Inflammatory macrophage (primary cell): ENCODE measurements at regions not wholly inside any gene's neighbourhood (a gene's known extent, or its start where the extent isn't known, plus 50 kb on each side); places are given as distances from the start of the nearest gene placed in this dataset.
A peak's percentile ranks its signal among the peaks of the same experiment; 100 is the strongest.
"Not testable (repeated sequence)": the region's sequence is repeated elsewhere in the genome, so short reads cannot be mapped to it uniquely, and the experiment has no call there.

ENCODE experiments used
- DNase-seq, 2 donors: peaks; one replicate each; pipeline ENCODE4 v3.0.0-alpha.2; 2020 to 2022

DNA sequence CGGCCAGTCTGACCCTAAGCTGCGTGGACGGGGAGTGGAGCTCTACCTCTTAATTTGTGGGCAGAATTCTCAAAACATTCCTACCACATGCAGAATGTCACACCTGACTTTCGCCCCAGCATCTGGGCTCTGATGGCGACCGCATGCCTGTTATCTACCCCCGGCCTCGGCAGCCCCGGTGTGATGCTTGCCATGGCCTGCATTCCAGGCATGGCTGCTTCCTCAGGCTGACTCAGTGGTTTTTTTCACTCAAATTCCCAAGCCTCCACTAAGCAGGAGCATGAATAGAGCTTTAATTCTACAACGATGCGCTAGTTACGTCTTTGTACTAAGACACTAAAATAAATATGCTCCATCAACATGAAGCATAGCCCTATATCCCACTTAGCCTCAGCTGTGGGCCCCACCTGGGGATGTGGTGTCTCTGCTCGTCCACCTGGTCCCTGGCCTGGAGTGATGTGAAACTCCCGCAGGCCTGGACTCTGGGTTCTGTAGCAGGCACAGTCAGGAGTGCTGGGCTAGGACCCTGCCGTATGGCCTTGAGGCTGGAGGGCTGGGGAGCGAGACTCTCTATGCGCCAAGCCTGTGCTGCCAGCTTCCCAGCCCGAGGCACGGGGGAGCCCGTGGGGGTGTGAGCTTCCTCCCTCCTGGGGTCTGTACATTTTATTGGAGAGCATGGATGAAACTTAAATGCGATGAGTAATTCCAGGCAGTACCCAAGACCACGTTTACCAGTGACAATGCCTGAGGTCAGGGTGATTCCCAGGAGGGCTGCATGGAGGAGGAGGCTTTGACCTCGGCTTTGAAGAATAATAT is 153.2 kb downstream of the CTTN start:
- no peak for DNase-seq

DNA sequence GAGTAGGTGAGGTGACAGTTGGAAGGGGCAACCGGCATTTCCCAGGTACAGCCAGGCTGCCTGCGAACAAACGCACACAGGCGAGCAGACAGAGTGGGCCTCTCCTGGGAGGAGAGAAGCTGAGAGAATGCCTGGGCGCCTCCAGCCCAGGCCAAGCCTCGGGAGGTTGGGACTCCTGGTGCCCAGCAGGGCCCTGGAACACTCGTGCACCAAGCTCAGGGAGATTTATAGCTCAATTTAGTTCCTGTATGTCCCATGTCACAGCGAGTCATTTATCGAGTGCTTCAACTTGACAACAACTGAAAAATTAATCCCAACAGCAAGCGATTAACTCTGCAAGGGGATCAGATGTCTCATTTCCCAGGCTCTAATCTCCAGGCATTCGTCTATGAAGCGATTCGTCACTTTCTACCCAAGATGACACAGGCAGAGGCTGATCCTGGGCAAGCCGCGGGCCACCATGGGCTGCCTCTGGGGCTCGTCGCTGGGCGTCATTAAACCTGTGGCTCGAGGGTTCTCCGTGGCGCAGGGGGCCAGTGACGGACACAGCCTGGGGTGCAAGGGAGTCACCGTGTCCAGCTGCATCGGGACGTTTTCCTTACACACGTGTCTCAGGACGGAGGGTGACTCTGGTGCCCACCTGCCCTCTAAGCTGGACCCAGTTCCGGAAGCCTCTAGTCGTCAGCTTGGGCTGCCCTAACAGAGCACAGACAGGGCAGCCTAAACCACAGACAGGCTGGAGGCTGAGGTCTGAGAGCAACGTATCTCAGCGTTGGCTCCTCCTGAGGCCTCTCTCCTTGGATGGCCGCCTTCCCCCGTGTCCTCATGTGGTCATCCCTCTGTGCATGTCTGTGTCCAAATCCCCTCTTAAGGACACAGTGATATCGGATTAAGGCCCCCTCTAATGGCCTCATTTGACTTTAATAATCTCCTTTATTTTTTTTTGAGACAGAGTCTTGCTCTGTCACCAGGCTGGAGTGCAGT is 154.1 kb downstream of the CTTN start:
- no peak for DNase-seq

DNA sequence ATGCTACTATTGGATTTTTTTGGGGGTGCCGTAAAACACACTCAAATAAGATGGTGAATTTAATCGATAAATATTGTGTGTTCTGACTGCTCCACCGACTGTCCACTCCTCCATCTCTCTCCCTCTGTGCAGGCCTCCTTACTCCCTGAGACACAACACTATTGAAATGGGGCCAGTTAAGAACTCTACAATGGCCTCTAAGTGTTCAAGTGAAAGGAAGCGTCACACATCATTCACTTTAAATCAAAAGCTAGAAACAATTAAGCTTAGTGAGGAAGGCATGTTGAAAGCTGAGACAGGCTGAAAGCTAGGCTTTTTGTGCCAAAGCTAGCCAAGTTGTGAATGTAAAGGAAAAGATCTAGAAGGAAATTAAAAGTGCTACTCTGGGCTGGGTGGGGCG is 156.7 kb downstream of the CTTN start:
- DNase-seq, result no peak

GRCh38 chr11:70556884-70557741 is 158.8 kb downstream of the CTTN start:
- no peak for DNase-seq

DNA sequence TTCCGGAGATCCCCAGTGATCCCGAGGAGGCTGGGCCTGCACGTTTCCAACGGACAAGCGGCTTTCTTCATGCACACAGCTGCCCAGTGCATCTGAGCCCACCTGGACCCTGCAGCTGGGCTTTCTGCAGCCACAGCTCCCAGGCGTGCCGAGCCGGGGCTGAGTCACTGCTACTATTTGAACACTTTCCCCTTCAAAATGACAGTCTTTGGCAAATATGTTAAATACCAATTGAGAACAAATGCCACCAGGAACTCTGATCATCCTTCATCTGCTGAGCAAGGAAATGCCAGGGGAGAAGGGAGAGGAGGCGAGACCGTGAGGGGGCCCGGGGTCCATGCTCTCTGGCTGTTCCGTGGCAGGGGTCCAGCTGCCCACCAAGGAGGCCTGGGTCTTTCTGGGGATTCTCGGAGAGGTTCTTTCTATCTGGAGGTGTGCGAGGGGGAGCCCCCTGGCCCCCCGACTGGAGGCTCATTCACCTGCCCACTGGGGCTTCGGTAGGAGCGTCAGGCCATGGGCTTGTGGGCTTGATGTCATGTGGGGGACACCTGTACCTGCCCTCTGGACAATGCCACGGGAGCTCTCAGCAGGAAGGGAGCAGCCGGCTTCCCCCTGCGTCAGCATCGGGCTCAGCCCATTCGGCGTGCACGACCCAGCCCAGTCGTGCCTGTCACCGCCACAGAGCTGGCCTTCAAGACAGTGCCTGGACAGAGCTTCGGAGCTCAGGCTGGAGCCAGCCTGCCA is 159.6 kb downstream of the CTTN start:
- no peak for DNase-seq

DNA sequence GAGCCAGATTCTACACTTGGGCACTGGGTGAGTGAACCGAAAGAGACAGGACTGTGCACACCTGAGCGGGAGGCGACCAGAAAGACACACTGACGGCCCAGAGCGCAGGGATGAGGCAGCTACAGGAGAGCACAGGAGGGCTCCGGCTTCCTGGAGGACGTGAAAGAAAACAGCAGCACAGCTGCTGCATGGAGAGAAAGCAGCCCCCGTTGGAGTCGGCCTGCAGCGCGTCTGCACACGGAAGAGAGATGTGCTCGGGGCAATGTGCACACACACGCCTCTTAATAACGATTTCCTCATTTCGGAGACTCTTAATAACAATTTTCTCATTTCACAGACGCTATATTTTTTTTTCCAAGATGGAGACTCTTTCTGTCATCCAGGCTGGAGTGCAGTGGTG is 160.4 kb downstream of the CTTN start:
- no peak for DNase-seq

DNA sequence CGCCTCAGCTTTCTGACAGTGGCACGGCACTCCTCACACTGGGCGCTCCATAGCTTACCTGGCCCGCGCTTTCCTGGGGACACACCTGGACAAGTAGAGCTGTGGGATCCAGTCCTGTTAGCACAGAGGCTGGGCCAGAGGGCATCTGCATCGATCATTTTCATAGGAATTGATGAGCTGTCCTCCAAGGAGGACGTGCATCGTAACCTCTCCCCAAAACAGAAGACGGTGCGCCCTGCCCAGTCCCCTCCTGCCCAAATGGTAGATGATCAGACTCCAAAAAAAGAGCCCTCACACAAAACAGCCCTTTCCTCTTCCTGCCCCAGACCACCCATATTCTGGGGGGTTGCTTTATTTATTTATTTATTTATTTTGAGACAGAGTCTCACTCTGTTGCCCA is 161.2 kb downstream of the CTTN start:
- no peak for DNase-seq

GRCh38 chr11:70560621-70561020 is 162.3 kb downstream of the CTTN start:
- not testable (repeated sequence) for DNase-seq

DNA sequence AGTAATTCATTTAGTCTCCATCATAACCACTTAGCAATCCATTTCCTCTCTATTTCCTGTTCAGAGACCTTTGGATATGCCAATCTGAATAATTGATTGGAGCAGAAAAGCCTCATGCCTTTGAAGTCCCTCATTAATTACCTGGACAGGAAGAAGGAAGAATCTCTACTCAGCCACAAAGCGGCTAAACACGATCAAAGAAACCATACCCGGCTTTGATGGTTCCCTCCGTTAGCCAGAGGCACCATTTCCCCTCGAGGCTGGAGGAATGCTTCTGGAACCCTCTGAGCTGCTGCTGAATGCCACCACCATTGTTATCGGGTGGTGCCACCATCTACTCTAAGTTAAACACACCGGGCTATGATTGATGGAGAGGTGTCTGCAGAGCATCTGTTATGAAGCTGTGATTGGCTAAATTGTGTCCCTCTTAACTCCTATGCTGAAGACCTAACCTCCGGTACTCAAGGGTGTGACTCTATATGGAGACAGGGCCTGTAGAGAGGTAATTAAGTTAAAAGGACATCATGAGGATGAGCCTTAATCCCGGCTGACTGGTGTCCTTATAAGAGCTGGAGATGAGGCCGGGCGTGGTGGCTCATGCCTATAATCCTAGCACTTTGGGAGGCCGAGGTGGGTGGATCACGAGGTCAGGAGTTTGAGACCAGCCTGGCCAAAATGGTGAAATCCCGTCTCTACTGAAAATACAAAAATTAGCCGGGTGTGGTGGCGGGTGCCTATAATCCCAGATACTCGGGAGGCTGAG is 168.6 kb downstream of the CTTN start:
- DNase-seq, result no peak

GRCh38 chr11:70567680-70568034 is 169.3 kb downstream of the CTTN start:
- no peak for DNase-seq

DNA sequence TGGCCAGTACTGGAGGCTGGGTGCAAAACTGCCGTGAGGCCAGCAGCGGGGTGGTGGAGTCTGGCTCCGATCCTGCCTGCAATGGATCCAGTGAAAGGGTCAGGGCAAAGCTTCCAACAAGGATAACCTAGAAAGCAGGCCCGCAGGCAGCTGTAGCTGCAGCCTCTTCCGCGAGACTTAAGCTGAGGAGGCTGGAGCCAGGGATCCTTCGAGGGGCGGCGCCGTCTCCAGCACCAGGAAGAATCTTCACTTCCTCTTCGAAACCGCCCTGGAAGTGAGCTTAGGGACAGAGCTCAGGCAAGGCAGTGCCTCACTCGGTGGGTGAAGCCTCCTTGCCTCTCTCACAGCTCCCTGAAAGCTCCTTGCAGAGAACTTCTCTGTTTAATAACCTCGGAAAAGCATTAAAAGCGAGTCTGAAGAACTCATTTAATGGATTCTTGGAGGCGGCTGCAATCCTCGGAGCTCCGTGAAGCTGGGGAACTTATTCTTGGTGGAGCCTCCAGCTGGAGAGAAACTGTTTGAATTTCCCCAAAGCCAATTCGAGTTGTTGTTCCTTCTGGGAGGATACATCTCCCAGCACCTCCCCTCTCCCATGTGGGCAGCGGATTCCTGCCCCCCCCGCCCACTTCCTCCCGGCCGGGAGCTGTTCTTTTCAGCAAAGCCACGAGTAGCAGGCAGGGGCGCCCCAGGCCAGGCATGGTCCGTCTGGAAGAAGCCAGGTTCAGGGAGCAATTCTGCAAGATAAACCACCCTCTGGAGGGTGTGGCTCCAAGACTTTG is 169.9 kb downstream of the CTTN start:
- peak; percentile 60 to 72 for DNase-seq

DNA sequence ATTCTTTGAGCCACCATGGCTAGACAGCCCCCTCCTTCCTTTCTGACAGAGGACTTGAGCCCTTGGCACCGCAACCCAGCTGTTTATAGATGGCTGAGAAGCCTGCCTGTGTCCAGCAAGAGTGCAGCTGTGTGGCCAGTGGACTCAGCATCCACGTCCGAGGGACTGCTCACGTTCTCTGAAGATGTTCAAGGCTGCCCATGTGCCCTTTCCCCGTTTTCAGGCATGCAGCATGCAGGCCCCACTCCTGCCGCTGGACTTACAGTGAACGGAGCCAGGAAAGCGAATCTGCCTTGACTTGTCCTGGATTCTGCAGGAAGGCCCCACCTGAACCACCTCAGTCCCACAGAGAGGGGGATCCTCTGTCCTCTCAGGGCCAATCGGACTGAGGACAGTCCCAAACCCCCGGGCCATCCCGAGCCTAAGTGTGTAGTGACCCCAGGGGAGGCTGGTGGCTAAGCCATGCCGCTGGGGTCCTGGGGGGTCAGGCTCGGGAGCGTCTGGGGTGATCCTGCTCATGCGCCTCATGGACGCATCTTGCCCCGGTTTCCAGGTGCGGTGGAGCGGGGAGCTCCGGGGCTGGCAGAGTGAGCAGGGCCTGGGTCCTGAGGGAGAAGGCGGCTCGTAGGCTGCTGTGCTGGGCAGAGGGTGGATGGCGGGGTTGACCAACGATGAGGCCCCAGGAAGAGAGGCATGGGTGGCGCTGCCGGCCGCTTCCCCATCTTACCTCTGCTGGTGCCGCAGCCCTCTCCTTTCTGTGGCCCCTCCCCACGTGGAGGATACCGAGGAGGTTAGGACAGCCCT is 170.7 kb downstream of the CTTN start:
- DNase-seq, result no peak

- DNase-seq, result no peak
Observed at GRCh38 chr11:70569618-70569890, 171.2 kb downstream of the CTTN start.

DNA sequence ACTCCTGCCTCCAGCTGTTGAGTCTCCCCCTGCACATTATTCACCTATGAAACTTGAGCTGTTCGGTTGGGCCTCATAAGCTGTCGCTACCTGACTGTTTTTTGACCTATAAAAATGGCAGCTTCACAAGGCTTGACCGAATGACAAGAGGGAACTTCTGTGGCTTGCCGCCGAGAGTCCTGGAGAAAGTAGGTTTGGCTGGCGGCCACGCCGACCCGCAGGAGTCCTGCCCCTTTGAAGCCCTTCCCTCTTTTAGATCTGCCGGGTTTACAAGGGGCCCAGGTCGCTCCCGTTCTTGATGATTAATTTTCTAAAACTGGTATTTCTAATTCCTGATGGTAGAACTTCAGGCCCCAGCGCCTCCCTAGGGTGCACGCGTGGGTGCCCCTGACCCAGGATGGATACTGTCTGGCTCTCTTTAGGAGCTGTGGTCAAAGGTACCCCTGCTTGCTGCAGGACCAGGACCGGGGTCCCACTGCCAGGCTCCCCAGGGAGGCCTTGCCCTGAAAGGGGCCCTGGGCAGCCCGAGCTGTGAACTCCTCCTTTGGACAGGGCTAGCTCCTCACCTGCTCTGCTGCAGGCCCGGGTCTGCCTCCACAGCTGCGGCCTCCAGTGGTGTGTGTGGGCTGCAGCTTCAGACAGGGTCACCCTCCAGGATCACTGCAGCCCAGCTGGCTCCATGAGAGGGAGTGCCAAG is 171.8 kb downstream of the CTTN start:
- no peak for DNase-seq

- DNase-seq, result no peak
Observed at GRCh38 chr11:70570693-70571395, 172.5 kb downstream of the CTTN start.

DNA sequence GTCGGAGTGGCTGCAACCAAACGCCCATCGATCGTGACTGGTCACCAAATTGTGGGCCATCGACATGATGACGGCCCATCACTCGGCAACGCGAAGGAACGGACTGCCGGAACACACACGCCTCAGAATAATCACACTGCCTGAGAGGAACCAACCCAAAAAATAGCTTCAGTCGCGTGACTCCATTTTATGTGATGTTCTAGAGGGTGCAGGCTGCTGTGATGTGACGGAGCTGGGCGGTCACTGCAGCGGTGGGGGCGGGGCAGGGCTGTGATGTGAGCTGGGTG is 174.6 kb downstream of the CTTN start:
- DNase-seq, result no peak

- no peak for DNase-seq
Observed at GRCh38 chr11:70573701-70574151, 175.4 kb downstream of the CTTN start.

DNA sequence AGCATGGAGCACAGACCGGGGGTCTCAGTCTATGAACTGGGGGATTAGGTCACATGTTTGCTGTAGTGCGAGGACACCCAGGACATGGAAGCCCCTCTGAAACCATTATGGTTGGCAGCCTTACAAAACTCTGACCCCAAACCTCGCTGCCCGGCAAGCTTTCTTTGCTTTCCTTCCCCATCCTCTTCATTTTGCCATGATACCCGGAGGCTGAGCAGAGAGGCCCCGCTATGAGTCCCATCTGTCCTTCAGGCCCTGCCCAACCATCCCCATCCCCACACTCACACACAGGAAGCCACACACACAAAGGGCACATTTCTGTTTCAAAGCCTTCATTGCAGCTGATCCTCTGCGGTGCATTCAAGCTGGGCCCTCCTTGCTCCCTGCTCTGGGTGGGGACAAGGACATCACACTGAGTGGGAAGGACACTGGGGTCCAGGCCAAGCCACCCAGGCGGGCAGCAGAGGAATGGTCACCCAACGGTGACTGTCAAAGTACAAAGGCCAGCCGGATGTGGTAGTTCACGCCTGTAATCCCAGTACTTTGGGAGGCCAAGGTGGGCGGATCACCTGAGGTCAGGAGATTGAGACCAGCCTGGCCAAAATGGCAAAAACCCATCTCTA is 176.5 kb downstream of the CTTN start:
- DNase-seq, result no peak
